ENCODE measurements at regions not wholly inside any gene's neighbourhood (a gene's known extent, or its start where the extent isn't known, plus 50 kb on each side); places are given as distances from the start of the nearest gene placed in this dataset.
"Not testable (repeated sequence)": the region's sequence is repeated elsewhere in the genome, so short reads cannot be mapped to it uniquely, and the experiment has no call there.

DNA sequence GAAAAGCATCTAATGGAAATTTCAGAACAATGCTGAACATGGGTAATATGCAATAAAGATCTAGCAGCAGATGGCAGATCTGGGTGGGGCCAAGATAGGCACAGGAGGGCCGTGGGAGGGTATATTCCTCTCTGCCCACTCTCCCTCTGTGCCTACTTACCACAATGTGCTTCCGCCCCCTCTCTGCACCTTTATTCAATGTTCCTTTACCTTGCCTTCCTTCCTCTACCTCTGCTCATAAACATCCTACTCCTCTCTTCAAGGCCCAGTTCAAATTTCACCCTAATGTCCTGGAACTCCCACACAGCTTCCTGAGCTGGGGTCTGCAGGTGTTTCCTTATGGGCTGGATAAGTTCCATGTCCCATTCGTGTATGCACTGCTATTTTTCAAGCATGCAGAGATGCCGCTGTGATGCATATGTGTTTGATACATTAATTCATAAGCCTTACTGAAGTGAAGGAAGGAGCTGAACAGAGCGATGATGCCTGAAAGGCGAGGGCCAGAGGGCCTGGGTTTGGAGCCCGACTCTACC lies 65.6 kb upstream of the EDEM3 start:
- no peak for DNase-seq (ENCODE audit: low read depth)

GRCh38 chr1:184818646-184819045 lies 64.0 kb upstream of the EDEM3 start:
- no peak for DNase-seq (ENCODE audit: low read depth)

- not testable (repeated sequence) for DNase-seq (ENCODE audit: low read depth)
Measured at GRCh38 chr1:184817003-184817402, 62.3 kb upstream of the EDEM3 start.

- no peak for DNase-seq (ENCODE audit: low read depth)
Measured at GRCh38 chr1:184813528-184814089, 59.0 kb upstream of the EDEM3 start.

GRCh38 chr1:184811439-184812111 lies 56.9 kb upstream of the EDEM3 start:
- no peak for DNase-seq (ENCODE audit: low read depth)

- no peak for DNase-seq (ENCODE audit: low read depth)
Measured at GRCh38 chr1:184810735-184811343, 56.2 kb upstream of the EDEM3 start.

DNA sequence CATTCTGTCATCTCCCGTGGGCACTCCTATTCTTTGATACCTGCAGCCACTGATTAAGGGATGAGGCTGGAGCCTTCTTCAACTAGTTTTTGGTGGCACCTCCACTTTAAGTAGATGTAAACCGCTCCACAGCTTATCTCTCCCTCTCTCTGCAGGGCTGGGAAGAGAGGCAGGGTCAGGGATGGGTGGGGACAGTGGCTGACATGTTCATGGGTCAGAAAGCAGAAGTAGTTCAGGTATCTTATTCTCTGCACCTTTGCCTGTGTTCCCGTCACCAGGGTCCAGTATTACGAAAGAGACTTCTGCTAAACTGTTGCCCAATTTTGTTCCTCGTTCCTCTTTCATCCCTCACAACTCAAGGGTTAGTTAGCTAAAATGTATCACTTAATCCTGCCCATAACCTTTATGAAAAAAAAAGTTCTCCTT lies 51.7 kb upstream of the EDEM3 start:
- DNase-seq (ENCODE audit: low read depth): no peak

GRCh38 chr1:184805667-184806295 lies 51.1 kb upstream of the EDEM3 start:
- DNase-seq (ENCODE audit: low read depth): peak; percentile 82

Data from iris pigment epithelial cell (primary cell).